ENCODE measurements at regions not wholly inside any gene's neighbourhood (a gene's known extent, or its start where the extent isn't known, plus 50 kb on each side); places are given as distances from the start of the nearest gene placed in this dataset.

GRCh38 chr6:11426571-11426970, 111.0 kb upstream of the TMEM170B start:
- H2AFZ ChIP-seq (ENCODE audit: low read length), result no peak overlapping the region

GRCh38 chr6:11425876-11426275, 111.7 kb upstream of the TMEM170B start:
- Histone ChIP-seq H3K27me3 (ENCODE audit: insufficient read depth, low read length) (no peaks in the 10 kb centered on the region), H4K20me1 (ENCODE audit: insufficient read depth, low read length) (no peaks in the 10 kb centered on the region), H3K79me2 (ENCODE audit: insufficient read depth, low read length) (no peaks in the 10 kb centered on the region), H3K27ac (ENCODE audit: low read depth, low read length) (no peak overlapping the region), H3K4me3 (ENCODE audit: insufficient read depth, low read length) (no peak overlapping the region), H3K4me1 (ENCODE audit: insufficient read depth, low read length) (peaks cover 50% of the 10 kb centered on the region), H2AFZ (ENCODE audit: low read length) (no peak overlapping the region), H3K9me3 (ENCODE audit: low read depth, low read length) (no peaks in the 10 kb centered on the region), H3K4me2 (ENCODE audit: insufficient read depth, low read length) (no peak overlapping the region), H3K36me3 (ENCODE audit: insufficient read depth, low read length) (no peaks in the 10 kb centered on the region)
- DNase-seq (ENCODE audit: insufficient read length, low spot score, missing footprints), result no peak
- TF ChIP-seq CTCF (IDR thresholded peaks at IDR 0.05; ENCODE audit: extremely low read depth, low read depth, low read length), result no peak

More at GRCh38 chr6:11426571-11426970, 111.0 kb upstream of the TMEM170B start:
- Histone ChIP-seq H3K79me2 (ENCODE audit: insufficient read depth, low read length) (no peaks in the 10 kb centered on the region), H3K4me2 (ENCODE audit: insufficient read depth, low read length) (no peak overlapping the region), H4K20me1 (ENCODE audit: insufficient read depth, low read length) (no peaks in the 10 kb centered on the region), H3K36me3 (ENCODE audit: insufficient read depth, low read length) (no peaks in the 10 kb centered on the region), H3K27ac (ENCODE audit: low read depth, low read length) (no peak overlapping the region), H3K9me3 (ENCODE audit: low read depth, low read length) (no peaks in the 10 kb centered on the region), H3K4me1 (ENCODE audit: insufficient read depth, low read length) (peaks cover 53% of the 10 kb centered on the region), H3K27me3 (ENCODE audit: insufficient read depth, low read length) (no peaks in the 10 kb centered on the region), H3K4me3 (ENCODE audit: insufficient read depth, low read length) (no peak overlapping the region)
- DNase-seq (ENCODE audit: insufficient read length, low spot score, missing footprints), result no peak
- no peak for TF ChIP-seq CTCF (IDR thresholded peaks at IDR 0.05; ENCODE audit: extremely low read depth, low read depth, low read length)

- Histone ChIP-seq H3K79me2 (ENCODE audit: insufficient read depth, low read length) (no peaks in the 10 kb centered on the region), H3K4me2 (ENCODE audit: insufficient read depth, low read length) (no peak overlapping the region), H3K9me3 (ENCODE audit: low read depth, low read length) (no peaks in the 10 kb centered on the region), H4K20me1 (ENCODE audit: insufficient read depth, low read length) (no peaks in the 10 kb centered on the region), H3K4me1 (ENCODE audit: insufficient read depth, low read length) (peaks cover 50% of the 10 kb centered on the region), H2AFZ (ENCODE audit: low read length) (no peak overlapping the region), H3K36me3 (ENCODE audit: insufficient read depth, low read length) (no peaks in the 10 kb centered on the region), H3K27me3 (ENCODE audit: insufficient read depth, low read length) (no peaks in the 10 kb centered on the region), H3K27ac (ENCODE audit: low read depth, low read length) (no peak overlapping the region), H3K4me3 (ENCODE audit: insufficient read depth, low read length) (no peak overlapping the region)
- DNase-seq (ENCODE audit: insufficient read length, low spot score, missing footprints), result no peak
- TF ChIP-seq CTCF (IDR thresholded peaks at IDR 0.05; ENCODE audit: extremely low read depth, low read depth, low read length), result no peak
Observed at GRCh38 chr6:11425431-11425871, 112.1 kb upstream of the TMEM170B start.

DNA sequence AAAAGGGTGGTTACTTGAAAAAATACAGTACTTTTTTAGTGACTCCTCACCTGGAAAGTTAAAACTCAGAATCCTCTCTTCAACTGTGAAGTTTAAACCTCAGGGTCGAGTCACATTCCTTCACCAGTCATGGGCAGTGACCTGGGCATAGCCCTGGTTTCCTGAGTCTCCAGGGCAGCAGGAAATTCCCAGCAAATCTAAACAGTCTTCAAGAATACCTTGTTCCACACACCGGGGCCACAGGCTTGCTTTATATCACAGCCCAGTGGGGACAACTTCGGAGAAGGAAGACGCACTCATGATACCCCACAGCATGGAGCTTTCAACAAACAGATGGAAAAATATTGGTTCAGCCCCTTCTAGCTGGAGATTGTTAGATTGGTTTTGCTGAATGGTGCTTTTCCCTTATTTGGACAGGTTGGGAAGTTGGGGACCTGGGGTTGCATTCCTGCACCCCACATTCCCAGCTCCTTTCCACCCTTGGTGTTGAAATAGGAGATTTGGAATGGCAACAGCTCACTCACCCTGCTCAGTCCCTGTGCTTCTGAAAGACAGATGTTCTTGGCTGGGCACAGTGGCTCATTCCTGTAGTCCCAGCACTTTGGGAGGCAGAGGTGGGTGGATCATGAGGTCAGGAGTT, 113.0 kb upstream of the TMEM170B start:
- DNase-seq (ENCODE audit: insufficient read length, low spot score, missing footprints), result no peak
- Histone ChIP-seq H3K27ac (ENCODE audit: low read depth, low read length) (no peak overlapping the region), H3K36me3 (ENCODE audit: insufficient read depth, low read length) (no peaks in the 10 kb centered on the region), H3K79me2 (ENCODE audit: insufficient read depth, low read length) (no peaks in the 10 kb centered on the region), H4K20me1 (ENCODE audit: insufficient read depth, low read length) (no peaks in the 10 kb centered on the region), H3K4me1 (ENCODE audit: insufficient read depth, low read length) (peaks cover 43% of the 10 kb centered on the region), H3K9me3 (ENCODE audit: low read depth, low read length) (no peaks in the 10 kb centered on the region), H3K4me2 (ENCODE audit: insufficient read depth, low read length) (peak overlapping the region; percentile 19), H3K4me3 (ENCODE audit: insufficient read depth, low read length) (no peak overlapping the region), H3K27me3 (ENCODE audit: insufficient read depth, low read length) (no peaks in the 10 kb centered on the region), H2AFZ (ENCODE audit: low read length) (no peak overlapping the region)
- TF ChIP-seq CTCF (IDR thresholded peaks at IDR 0.05; ENCODE audit: extremely low read depth, low read depth, low read length), result no peak
